ENCODE measurements at regions not wholly inside any gene's neighbourhood (a gene's known extent, or its start where the extent isn't known, plus 50 kb on each side); places are given as distances from the start of the nearest gene placed in this dataset.

GRCh38 chr6:113420290-113420689 is 436.9 kb upstream of the MARCKS start:
- in situ Hi-C loops (cut with HindIII; ENCODE audit: low sequenced_read_pairs): no loop called here
- no peak for TF ChIP-seq CTCF (IDR thresholded peaks at IDR 0.05; ENCODE audit: low read depth, low read length, missing control alignments)
- H3K4me3 ChIP-seq (ENCODE audit: low read depth, low read length): no peak overlapping the region
- no peak for DNase-seq (ENCODE audit: low read depth)

GRCh38 chr6:113421997-113422396 is 435.1 kb upstream of the MARCKS start:
- TF ChIP-seq CTCF (IDR thresholded peaks at IDR 0.05; ENCODE audit: low read depth, low read length, missing control alignments): no peak
- no peak for DNase-seq (ENCODE audit: low read depth)
- H3K4me3 ChIP-seq (ENCODE audit: low read depth, low read length): no peak overlapping the region
- in situ Hi-C loops (cut with HindIII; ENCODE audit: low sequenced_read_pairs): no loop called here

- no peak for TF ChIP-seq CTCF (IDR thresholded peaks at IDR 0.05; ENCODE audit: low read depth, low read length, missing control alignments)
- H3K4me3 ChIP-seq (ENCODE audit: low read depth, low read length): no peak overlapping the region
- no peak for DNase-seq (ENCODE audit: low read depth)
- in situ Hi-C loops (cut with HindIII; ENCODE audit: low sequenced_read_pairs): no loop called here
These were observed 433.2 kb upstream of the MARCKS start for GRCh38 chr6:113423956-113424355.

- in situ Hi-C loops (cut with HindIII; ENCODE audit: low sequenced_read_pairs): no loop called here
- no peak for TF ChIP-seq CTCF (IDR thresholded peaks at IDR 0.05; ENCODE audit: low read depth, low read length, missing control alignments)
- DNase-seq (ENCODE audit: low read depth): no peak
- H3K4me3 ChIP-seq (ENCODE audit: low read depth, low read length): no peak overlapping the region
These were observed 431.0 kb upstream of the MARCKS start for GRCh38 chr6:113425977-113426660.

GRCh38 chr6:113427617-113428016 is 429.5 kb upstream of the MARCKS start:
- H3K4me3 ChIP-seq (ENCODE audit: low read depth, low read length): no peak overlapping the region
- no peak for TF ChIP-seq CTCF (IDR thresholded peaks at IDR 0.05; ENCODE audit: low read depth, low read length, missing control alignments)
- in situ Hi-C loops (cut with HindIII; ENCODE audit: low sequenced_read_pairs): no loop called here
- DNase-seq (ENCODE audit: low read depth): no peak

- no peak for TF ChIP-seq CTCF (IDR thresholded peaks at IDR 0.05; ENCODE audit: low read depth, low read length, missing control alignments)
- DNase-seq (ENCODE audit: low read depth): no peak
- no peak overlapping the region for H3K4me3 ChIP-seq (ENCODE audit: low read depth, low read length)
- in situ Hi-C loops (cut with HindIII; ENCODE audit: low sequenced_read_pairs): no loop called here
These were observed 428.4 kb upstream of the MARCKS start for GRCh38 chr6:113428702-113429101.

All from astrocyte of the cerebellum (primary cell).